ENCODE measurements at regions not wholly inside any gene's neighbourhood (a gene's known extent, or its start where the extent isn't known, plus 50 kb on each side); places are given as distances from the start of the nearest gene placed in this dataset.

DNA sequence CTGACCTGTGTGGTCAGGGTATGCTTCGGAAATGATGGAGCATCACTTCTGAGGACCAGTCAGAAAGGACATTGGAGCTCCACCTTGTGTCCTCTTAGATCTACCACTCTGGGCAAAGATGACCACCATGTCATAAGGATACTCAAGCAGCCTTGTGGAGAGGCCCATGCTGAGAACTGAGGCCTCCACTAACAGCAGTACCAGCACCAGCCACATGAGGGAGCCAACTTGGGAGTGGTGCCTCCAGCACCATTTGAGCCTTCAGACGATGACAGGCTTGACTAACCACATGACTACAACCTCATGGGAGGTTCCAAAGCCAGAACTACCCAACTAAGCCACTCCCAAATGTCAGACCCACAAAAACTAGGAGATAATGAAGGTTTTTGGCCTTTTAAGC, 116.0 kb downstream of the NPTX2 start:
- Mint-ChIP-seq H3K4me1 (peaks cover 17% of the 10 kb centered on the region), H3K36me3 (ENCODE audit: low read depth) (peaks cover 7% of the 10 kb centered on the region; the same call in 2 of the 3 replicates), H3K27me3 (ENCODE audit: insufficient read depth, low read depth, poor library complexity) (peaks cover 12% of the 10 kb centered on the region), H3K27ac (no peak overlapping the region), H3K9me3 (peaks cover 13% of the 10 kb centered on the region), H3K4me3 (no peak overlapping the region)
- H3K27ac ChIP-seq (ENCODE audit: low read depth) = no peak overlapping the region
- no peaks in the 10 kb centered on the region for H3K36me3 ChIP-seq (ENCODE audit: insufficient read depth)
- no peak overlapping the region for H3K4me2 ChIP-seq
- no peak overlapping the region for H2AFZ ChIP-seq
- peak; percentile 93 for DNase-seq (ENCODE audit: low spot score)
- peaks cover 12% of the 10 kb centered on the region for H3K4me1 ChIP-seq (ENCODE audit: insufficient read depth)
- no peaks in the 10 kb centered on the region for H4K20me1 ChIP-seq (replicated peaks; ENCODE audit: insufficient read depth)
- no peaks in the 10 kb centered on the region for H3F3A ChIP-seq (replicated peaks; ENCODE audit: low read depth)
- ATAC-seq = peak; percentile 78
- H3K9me2 ChIP-seq (ENCODE audit: insufficient read depth) = no peaks in the 10 kb centered on the region
- no peaks in the 10 kb centered on the region for H3K27me3 ChIP-seq (ENCODE audit: insufficient read depth)
- no peak overlapping the region for H3K4me3 ChIP-seq
- H3K79me2 ChIP-seq (replicated peaks; ENCODE audit: insufficient read depth) = no peaks in the 10 kb centered on the region
- TF ChIP-seq ZNF114 (CRISPR knock-in tag; IDR thresholded peaks at IDR 0.05) (no peak), EZH2 (IDR thresholded peaks at IDR 0.05; ENCODE audit: low read depth, unreplicated experiment) (no peak), JUNB (IDR thresholded peaks at IDR 0.05; ENCODE audit: unreplicated experiment) (no peak), NANOG (IDR thresholded peaks at IDR 0.05; ENCODE audit: borderline replicate concordance) (no peak), STAT1 (IDR thresholded peaks at IDR 0.05; ENCODE audit: unreplicated experiment) (no peak), ZNF331 (CRISPR knock-in tag; IDR thresholded peaks at IDR 0.05; ENCODE audit: low read depth) (no peak), CREB1 (CRISPR knock-in tag; IDR thresholded peaks at IDR 0.05; ENCODE audit: low read depth) (0 out of 2 replicates have a peak, but pooled peaks have one; percentile 17), EZH2phosphoT487 (IDR thresholded peaks at IDR 0.05; ENCODE audit: unreplicated experiment) (no peak), POLR2AphosphoS5 (IDR thresholded peaks at IDR 0.05; ENCODE audit: low read depth) (no peak)
- TF ChIP-seq, protein P1, sequence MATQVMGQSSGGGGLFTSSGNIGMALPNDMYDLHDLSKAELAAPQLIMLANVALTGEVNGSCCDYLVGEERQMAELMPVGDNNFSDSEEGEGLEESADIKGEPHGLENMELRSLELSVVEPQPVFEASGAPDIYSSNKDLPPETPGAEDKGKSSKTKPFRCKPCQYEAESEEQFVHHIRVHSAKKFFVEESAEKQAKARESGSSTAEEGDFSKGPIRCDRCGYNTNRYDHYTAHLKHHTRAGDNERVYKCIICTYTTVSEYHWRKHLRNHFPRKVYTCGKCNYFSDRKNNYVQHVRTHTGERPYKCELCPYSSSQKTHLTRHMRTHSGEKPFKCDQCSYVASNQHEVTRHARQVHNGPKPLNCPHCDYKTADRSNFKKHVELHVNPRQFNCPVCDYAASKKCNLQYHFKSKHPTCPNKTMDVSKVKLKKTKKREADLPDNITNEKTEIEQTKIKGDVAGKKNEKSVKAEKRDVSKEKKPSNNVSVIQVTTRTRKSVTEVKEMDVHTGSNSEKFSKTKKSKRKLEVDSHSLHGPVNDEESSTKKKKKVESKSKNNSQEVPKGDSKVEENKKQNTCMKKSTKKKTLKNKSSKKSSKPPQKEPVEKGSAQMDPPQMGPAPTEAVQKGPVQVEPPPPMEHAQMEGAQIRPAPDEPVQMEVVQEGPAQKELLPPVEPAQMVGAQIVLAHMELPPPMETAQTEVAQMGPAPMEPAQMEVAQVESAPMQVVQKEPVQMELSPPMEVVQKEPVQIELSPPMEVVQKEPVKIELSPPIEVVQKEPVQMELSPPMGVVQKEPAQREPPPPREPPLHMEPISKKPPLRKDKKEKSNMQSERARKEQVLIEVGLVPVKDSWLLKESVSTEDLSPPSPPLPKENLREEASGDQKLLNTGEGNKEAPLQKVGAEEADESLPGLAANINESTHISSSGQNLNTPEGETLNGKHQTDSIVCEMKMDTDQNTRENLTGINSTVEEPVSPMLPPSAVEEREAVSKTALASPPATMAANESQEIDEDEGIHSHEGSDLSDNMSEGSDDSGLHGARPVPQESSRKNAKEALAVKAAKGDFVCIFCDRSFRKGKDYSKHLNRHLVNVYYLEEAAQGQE (IDR thresholded peaks at IDR 0.05; ENCODE audit: unreplicated experiment) = no peak
- TF ChIP-seq, protein P2, sequence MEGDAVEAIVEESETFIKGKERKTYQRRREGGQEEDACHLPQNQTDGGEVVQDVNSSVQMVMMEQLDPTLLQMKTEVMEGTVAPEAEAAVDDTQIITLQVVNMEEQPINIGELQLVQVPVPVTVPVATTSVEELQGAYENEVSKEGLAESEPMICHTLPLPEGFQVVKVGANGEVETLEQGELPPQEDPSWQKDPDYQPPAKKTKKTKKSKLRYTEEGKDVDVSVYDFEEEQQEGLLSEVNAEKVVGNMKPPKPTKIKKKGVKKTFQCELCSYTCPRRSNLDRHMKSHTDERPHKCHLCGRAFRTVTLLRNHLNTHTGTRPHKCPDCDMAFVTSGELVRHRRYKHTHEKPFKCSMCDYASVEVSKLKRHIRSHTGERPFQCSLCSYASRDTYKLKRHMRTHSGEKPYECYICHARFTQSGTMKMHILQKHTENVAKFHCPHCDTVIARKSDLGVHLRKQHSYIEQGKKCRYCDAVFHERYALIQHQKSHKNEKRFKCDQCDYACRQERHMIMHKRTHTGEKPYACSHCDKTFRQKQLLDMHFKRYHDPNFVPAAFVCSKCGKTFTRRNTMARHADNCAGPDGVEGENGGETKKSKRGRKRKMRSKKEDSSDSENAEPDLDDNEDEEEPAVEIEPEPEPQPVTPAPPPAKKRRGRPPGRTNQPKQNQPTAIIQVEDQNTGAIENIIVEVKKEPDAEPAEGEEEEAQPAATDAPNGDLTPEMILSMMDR (conservative IDR thresholded peaks at IDR 0.05; ENCODE audit: low read depth in 2 of 2) = peak; percentile 87
- TF ChIP-seq, protein P3, sequence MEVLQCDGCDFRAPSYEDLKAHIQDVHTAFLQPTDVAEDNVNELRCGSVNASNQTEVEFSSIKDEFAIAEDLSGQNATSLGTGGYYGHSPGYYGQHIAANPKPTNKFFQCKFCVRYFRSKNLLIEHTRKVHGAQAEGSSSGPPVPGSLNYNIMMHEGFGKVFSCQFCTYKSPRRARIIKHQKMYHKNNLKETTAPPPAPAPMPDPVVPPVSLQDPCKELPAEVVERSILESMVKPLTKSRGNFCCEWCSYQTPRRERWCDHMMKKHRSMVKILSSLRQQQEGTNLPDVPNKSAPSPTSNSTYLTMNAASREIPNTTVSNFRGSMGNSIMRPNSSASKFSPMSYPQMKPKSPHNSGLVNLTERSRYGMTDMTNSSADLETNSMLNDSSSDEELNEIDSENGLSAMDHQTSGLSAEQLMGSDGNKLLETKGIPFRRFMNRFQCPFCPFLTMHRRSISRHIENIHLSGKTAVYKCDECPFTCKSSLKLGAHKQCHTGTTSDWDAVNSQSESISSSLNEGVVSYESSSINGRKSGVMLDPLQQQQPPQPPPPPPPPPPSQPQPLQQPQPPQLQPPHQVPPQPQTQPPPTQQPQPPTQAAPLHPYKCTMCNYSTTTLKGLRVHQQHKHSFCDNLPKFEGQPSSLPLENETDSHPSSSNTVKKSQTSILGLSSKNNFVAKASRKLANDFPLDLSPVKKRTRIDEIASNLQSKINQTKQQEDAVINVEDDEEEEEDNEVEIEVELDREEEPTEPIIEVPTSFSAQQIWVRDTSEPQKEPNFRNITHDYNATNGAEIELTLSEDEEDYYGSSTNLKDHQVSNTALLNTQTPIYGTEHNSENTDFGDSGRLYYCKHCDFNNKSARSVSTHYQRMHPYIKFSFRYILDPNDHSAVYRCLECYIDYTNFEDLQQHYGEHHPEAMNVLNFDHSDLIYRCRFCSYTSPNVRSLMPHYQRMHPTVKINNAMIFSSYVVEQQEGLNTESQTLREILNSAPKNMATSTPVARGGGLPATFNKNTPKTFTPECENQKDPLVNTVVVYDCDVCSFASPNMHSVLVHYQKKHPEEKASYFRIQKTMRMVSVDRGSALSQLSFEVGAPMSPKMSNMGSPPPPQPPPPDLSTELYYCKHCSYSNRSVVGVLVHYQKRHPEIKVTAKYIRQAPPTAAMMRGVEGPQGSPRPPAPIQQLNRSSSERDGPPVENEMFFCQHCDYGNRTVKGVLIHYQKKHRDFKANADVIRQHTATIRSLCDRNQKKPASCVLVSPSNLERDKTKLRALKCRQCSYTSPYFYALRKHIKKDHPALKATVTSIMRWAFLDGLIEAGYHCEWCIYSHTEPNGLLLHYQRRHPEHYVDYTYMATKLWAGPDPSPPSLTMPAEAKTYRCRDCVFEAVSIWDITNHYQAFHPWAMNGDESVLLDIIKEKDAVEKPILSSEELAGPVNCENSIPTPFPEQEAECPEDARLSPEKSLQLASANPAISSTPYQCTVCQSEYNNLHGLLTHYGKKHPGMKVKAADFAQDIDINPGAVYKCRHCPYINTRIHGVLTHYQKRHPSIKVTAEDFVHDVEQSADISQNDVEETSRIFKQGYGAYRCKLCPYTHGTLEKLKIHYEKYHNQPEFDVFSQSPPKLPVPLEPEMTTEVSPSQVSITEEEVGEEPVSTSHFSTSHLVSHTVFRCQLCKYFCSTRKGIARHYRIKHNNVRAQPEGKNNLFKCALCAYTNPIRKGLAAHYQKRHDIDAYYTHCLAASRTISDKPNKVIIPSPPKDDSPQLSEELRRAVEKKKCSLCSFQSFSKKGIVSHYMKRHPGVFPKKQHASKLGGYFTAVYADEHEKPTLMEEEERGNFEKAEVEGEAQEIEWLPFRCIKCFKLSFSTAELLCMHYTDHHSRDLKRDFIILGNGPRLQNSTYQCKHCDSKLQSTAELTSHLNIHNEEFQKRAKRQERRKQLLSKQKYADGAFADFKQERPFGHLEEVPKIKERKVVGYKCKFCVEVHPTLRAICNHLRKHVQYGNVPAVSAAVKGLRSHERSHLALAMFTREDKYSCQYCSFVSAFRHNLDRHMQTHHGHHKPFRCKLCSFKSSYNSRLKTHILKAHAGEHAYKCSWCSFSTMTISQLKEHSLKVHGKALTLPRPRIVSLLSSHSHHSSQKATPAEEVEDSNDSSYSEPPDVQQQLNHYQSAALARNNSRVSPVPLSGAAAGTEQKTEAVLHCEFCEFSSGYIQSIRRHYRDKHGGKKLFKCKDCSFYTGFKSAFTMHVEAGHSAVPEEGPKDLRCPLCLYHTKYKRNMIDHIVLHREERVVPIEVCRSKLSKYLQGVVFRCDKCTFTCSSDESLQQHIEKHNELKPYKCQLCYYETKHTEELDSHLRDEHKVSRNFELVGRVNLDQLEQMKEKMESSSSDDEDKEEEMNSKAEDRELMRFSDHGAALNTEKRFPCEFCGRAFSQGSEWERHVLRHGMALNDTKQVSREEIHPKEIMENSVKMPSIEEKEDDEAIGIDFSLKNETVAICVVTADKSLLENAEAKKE (CRISPR knock-in tag; IDR thresholded peaks at IDR 0.05) = 0 out of 2 replicates have a peak, but pooled peaks have one; percentile 3
- TF ChIP-seq, protein P4, sequence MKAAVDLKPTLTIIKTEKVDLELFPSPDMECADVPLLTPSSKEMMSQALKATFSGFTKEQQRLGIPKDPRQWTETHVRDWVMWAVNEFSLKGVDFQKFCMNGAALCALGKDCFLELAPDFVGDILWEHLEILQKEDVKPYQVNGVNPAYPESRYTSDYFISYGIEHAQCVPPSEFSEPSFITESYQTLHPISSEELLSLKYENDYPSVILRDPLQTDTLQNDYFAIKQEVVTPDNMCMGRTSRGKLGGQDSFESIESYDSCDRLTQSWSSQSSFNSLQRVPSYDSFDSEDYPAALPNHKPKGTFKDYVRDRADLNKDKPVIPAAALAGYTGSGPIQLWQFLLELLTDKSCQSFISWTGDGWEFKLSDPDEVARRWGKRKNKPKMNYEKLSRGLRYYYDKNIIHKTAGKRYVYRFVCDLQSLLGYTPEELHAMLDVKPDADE (IDR thresholded peaks at IDR 0.05) = no peak
